ENCODE measurements at regions not wholly inside any gene's neighbourhood (a gene's known extent, or its start where the extent isn't known, plus 50 kb on each side); places are given as distances from the start of the nearest gene placed in this dataset.

- no peak for FAIRE-seq
- intact Hi-C loops (cut with micrococcal nuclease; ENCODE audit: unreplicated experiment): no loop called here
Measured at GRCh38 chr10:36681751-36682632, 443.4 kb upstream of the ANKRD30A start.

More at GRCh38 chr10:36681751-36682632, 443.4 kb upstream of the ANKRD30A start:
- DNase-seq (ENCODE audit: low read depth, low spot score) (no peak), ATAC-seq (no peak)
- H2AFZ ChIP-seq (ENCODE audit: control insufficient read depth, low read depth, low read length): no peak overlapping the region
- WGBS (ENCODE audit: insufficient coverage, insufficient replicate concordance, low lambda C conversion rate, missing lambda C conversion rate): 27% methylated on average over 4 of the region's 4 CpGs
- no peak overlapping the region for H3K4me3 ChIP-seq
- CTCF ChIA-PET: no interaction called here
- H3K9ac ChIP-seq (ENCODE audit: control insufficient read depth, insufficient read depth, low read length): no peak overlapping the region
- no peaks in the 10 kb centered on the region for H3K9me3 ChIP-seq (replicated peaks; ENCODE audit: control insufficient read depth, insufficient read depth, low read length)
- H3K79me2 ChIP-seq (ENCODE audit: control insufficient read depth, insufficient read depth, low read length): no peaks in the 10 kb centered on the region
- H3K36me3 ChIP-seq (ENCODE audit: control insufficient read depth in 2 of 2, insufficient read depth in 2 of 2, low read length in 1 of 2): no peaks in the 10 kb centered on the region
- SMC1A ChIA-PET (ENCODE audit: uncharacterized antibody, unreplicated experiment): interaction anchor here (0.7 kb wide), 1 partner anchor 154 kb away, joined by 3 read pairs; no protein-coding TSS in a partner anchor
- BruUV-seq (replicated peaks): no TSS peak
- no peaks in the 10 kb centered on the region for H3K4me1 ChIP-seq (ENCODE audit: control insufficient read depth, insufficient read depth, low read length)
- TF ChIP-seq NFYA (IDR thresholded peaks at IDR 0.05; ENCODE audit: borderline replicate concordance, low read depth, low read length) (no peak), SIX5 (IDR thresholded peaks at IDR 0.05; ENCODE audit: low read depth, low read length, severe bottlenecking) (no peak), TCF3 (IDR thresholded peaks at IDR 0.05; ENCODE audit: borderline replicate concordance, insufficient read depth, low read depth, low read length) (no peak), BRCA1 (IDR thresholded peaks at IDR 0.05; ENCODE audit: low read depth, low read length) (no peak), SKIL (IDR thresholded peaks at IDR 0.05; ENCODE audit: low read depth, poor library complexity, severe bottlenecking) (no peak)
- H3K27me3 ChIP-seq (replicated peaks in 1 of 2; ENCODE audit: control insufficient read depth in 2 of 2, insufficient read depth in 2 of 2, low read length in 1 of 2): no peaks in the 10 kb centered on the region
- RAD21 ChIA-PET (ENCODE audit: unreplicated experiment): no interaction called here
- POLR2A ChIA-PET: interaction anchor here (0.6 kb wide), 1 partner anchor 1057 kb away, joined by 4 read pairs; no protein-coding TSS in a partner anchor
- H4K20me1 ChIP-seq (ENCODE audit: control insufficient read depth, insufficient read depth): no peaks in the 10 kb centered on the region
- H3K4me2 ChIP-seq (ENCODE audit: control insufficient read depth, insufficient read depth): no peak overlapping the region
- in situ Hi-C loops (cut with MboI): no loop called here
- no peak overlapping the region for H3K27ac ChIP-seq (ENCODE audit: control insufficient read depth, insufficient read depth)
